ENCODE measurements at regions not wholly inside any gene's neighbourhood (a gene's known extent, or its start where the extent isn't known, plus 50 kb on each side); places are given as distances from the start of the nearest gene placed in this dataset.

GRCh38 chr18:24915547-24915946 lies 436.4 kb downstream of the ZNF521 start:
- DNase-seq = no peak

DNA sequence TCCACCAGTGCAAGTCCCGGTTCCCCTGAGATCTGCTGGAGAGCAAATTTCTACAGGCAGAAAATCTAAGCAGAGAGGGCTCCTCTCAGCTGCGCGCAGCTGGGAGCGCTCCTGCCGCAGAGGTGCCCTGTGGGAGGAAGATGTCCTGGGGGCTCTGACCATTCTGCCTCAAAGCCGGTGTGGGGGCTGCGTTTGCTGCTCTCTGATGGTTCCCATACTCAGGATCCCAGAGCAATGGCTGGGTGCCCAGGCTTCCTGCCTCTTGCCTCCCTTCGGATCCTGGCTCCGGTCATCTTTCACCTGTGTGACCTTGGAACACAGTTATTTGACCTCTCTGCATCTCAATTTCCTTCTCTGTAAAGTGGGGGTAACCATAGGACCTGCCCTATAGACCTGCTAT lies 434.2 kb downstream of the ZNF521 start:
- no peak for DNase-seq

DNA sequence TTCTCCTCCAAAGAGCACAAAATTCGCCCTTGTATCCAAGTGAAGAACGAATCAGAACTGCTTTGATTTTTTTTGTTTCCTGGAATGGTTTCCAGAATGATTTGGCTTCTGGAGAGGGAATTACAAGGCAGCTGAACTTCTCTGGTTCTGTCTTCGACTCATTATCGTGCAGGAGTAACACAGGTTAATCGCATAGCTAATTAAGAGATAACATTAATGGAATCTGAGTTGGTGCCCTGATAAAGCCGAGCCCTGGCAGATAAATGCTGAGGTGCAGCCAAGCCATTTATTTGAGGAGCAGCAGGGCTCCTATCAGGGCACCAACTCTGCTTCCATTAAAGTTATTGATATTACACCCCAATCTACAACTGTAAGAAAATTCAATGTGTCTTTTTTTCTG lies 433.7 kb downstream of the ZNF521 start:
- DNase-seq = no peak

DNA sequence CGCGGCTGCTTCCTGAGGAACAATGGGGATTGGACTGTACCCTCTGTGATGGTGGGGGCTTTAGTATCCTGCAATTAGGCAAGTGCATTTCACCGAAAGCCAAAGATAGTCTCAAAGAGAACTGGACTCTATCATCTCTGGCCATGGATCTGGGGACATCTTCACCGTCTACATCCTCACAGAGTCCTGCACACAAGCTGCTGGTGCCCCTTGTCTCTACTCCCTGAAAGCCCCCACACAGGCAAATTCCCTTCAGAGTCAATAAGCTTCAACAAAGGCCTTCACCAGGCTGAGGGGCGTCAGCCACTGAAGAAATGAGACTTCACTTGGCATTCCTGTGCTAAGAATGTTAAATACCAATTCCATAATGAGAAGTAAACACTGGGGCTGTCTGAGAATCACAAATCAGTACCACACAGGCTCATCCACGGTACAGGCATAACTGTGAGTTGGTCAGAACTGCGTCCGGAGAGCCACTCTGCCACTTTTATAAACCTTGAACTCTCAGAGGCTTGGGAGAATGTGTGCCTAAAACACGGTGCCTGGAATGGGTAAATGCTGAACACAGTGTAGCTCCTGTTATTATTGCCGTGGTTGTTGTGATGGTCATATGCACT lies 432.7 kb downstream of the ZNF521 start:
- no peak for DNase-seq

DNA sequence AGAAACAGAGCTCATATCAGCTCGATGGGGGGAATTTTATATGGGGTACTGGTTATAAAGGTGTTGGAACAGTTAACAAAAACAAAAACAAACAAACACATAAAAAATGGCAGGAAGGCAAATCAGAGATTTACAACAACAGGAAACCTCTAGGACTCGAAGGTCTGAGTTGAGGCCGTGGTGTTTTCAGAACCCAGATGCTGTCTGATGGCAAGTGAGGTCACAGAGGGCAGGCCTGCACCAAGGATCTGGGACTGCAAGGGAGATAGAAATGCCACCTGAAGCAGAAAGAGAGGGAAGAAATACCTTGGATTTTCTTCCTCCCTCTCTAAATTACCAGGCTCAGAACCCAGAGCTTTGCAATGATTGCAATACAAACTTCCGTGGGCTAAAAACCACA lies 429.5 kb downstream of the ZNF521 start:
- no peak for DNase-seq

DNA sequence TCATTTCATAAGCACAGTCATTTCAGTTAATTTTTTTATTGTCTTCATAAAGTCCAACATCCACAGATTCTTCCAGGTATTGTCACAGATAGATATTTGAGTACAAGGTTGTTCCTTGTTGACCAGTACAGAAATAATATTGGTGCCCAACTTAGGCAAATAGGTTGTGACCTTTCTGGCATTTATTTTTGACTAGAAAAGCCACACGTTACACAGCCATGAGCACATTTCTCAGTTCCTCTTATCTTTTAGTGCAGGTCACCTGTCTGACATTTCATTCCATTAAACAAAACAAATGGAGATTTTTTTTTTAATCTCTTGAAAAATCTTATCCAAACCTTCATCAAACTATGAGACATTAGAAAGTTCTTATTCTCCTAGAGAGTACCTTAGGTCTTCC lies 428.8 kb downstream of the ZNF521 start:
- no peak for DNase-seq

DNA sequence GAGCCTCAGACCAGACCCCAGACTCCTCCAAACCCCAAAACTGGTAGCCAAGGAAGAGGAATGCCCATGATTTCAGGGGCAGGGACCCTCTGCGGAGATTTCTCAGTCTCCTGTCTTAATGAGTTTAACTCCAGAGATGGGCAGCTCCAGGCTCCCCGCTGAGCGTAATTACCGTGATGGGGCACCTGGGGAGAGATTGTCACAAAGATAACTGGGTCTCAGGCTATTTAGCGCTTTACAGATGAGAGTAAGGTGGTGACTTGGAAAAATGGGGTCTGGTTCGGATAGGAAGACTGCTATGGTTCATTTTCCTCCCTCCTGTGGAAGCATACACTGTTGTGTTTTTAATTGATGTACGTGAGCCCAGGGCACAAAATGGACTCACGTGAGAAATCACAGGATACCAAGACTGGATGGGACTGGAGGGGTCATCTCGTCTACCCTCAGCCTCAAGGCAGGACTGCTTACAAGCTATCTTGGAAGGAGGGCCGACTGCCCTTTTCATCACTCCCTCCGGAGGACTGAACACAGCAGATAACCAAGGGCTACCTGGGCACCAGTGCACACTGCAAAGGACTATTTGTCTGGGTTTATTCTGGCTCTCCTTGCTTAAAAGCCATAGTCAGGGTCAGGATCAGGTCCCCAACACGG lies 427.8 kb downstream of the ZNF521 start:
- no peak for DNase-seq

GRCh38 chr18:24926649-24927048 lies 425.3 kb downstream of the ZNF521 start:
- no peak for DNase-seq

- DNase-seq = no peak
These were observed 423.6 kb downstream of the ZNF521 start for GRCh38 chr18:24928301-24928878.

DNA sequence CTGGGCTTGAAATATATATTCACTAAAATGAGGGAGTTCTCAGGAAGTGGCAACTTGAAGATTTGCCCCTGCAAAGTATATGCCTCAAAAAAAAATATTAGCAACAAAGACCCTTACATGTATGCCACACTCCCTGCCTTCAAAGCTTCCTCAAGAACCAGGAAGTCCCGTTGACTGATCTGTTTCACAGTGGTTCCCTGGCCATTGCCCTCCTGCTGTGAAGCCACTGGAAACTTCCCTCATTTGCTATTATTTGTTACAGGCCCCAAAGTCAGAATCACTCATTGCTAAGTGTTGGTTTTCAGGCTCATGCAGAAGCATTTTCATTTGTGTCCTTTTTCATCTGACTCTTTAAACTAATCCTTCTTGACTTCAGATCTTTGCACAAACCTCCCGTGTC lies 421.5 kb downstream of the ZNF521 start:
- no peak for DNase-seq

GRCh38 chr18:24930971-24931370 lies 421.0 kb downstream of the ZNF521 start:
- DNase-seq = no peak

- no peak for DNase-seq
These were observed 418.6 kb downstream of the ZNF521 start for GRCh38 chr18:24933345-24933744.

DNA sequence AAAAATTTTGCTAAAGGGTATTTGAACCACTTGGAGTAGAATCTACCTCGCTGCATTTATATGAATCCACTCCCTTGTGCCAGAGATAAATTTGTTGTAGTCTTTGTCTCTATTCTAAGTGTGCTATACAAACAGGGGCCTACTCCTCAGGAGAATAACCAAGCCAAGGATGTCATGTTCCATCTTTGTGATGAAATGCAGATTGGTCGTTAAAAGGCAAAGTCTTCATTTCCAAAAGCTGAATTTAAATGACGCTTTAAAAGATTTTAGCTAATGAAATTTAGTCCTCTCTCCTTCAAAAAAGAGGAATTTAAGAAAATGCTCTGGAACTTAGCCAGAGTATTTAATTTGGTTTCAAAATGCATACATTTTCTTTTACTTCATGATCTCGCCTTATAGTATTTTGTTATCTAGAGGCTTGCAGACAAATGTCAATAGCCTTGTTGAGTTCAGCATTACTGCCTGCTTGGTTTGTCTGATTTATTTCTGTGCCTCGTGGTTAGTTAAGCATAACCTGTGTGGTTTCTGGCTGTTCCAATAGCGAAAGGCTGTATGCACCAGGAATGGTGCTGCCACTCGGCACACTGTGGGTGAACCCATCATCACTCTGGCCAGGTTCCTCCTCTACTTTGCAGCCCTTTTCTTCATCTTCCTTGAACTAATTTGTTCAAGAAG lies 417.6 kb downstream of the ZNF521 start:
- DNase-seq = no peak

GRCh38 chr18:24935008-24935407 lies 417.0 kb downstream of the ZNF521 start:
- DNase-seq = no peak

- no peak for DNase-seq
These were observed 416.1 kb downstream of the ZNF521 start for GRCh38 chr18:24935896-24936295.

GRCh38 chr18:24936691-24937090 lies 415.3 kb downstream of the ZNF521 start:
- no peak for DNase-seq

- DNase-seq = no peak
These were observed 414.2 kb downstream of the ZNF521 start for GRCh38 chr18:24937639-24938275.

DNA sequence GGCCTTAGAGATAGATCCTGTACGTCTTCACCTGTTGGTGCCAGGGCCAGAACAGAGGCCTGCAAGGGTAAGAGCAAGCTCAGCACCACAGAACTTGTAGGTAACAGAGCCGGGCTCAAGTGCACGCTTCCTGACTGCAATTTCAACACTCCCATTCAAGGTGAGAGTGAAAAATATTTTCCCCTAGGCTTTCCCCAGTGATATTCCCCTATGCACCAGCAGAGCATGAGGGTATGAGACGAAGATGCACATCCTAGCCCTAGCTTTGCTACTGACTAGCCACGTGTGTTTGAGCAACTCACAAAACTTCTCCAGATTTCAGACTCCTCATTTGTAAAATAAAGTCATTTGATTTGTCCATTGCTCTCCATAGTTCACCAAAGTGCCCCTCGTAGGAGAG lies 411.6 kb downstream of the ZNF521 start:
- no peak for DNase-seq

GRCh38 chr18:24941174-24941951 lies 410.6 kb downstream of the ZNF521 start:
- no peak for DNase-seq

- no peak for DNase-seq
These were observed 409.8 kb downstream of the ZNF521 start for GRCh38 chr18:24942144-24942543.

DNA sequence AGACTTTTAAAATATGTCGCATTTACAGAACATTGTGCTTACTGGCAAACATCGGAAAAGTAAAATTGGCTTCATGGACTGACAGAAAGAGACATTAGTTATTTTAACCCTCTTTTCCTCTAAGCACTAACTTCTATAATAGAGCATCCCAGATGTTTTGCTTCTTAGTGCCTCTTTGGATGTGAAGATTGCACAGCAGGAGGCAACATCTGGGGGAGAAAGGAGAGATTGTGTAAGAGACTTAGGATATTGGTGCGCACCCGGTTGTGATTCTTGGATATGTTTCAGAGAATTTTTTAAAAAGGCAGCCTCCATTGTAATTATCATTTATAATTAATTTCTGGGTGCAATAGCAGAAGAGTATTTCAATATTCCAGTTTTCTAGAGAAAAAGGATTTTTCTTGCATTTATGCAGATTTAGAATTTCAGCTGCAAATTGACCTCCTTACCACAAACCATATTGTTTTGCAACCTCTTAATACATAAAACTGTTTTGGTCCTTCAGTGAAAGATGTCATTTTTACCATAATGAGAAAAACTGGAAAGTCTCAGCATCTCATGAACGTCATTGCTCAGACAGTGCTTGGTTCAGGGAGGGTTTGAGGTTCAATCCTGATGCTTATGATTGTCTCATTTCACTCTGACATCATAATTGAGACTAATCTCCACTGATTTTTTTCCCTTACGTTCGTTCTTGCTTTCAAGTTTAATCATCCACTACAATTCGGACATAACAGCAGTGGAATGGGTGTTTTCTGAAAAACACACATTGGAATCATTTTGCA lies 404.3 kb downstream of the ZNF521 start:
- no peak for DNase-seq

DNA sequence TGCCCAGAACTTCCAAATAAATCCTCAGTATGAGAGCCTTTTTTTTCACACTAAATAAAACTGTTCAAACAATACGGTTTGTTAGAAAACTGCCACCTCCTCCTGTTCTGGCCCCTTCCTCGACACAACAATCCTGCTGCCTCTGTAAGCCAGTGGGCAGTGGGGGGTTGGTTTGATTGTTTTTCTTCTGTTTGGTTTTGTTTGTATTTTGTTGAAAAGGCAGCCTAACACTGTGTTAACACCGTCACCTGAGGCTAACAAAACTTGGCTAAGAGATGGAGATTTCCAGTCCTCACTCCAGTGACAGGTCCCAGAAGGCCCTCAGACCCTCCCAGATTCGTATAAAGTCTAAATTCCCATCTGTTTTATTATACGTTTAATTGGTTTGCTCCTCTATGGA lies 402.1 kb downstream of the ZNF521 start:
- no peak for DNase-seq

Measured in CD4-positive, alpha-beta T cell treated with Interleukin-6 for 4 hours (primary cell).